Esophagus squamous epithelium (tissue), 5 donors: ENCODE measurements at regions not wholly inside any gene's neighbourhood (a gene's known extent, or its start where the extent isn't known, plus 50 kb on each side); places are given as distances from the start of the nearest gene placed in this dataset.

Source experiments
- DNase-seq: peaks from one replicate; lab custom pipeline; 2025; lab: John Stamatoyannopoulos, UW
- H3K27ac ChIP-seq, 4 donors: fragments of 200-600 bp; sonication (generic); one replicate each; pipeline ENCODE4 v1.5.1; 2016 to 2019; ENCODE audit warnings: mild to moderate bottlenecking in 1 of 4
- H3K27me3 ChIP-seq, 4 donors: fragments of 200-600 bp; sonication (generic); 1 replicate in 3 of 4; 2 replicates in 1 of 4; pipeline versions ENCODE4 v1.5.1 to v1.6.0; 2017 to 2021; ENCODE audit warnings: antibody characterized with exemption in 1 of 4
- H3K36me3 ChIP-seq, 3 donors: fragments of 200-600 bp; sonication (generic); one replicate each; pipeline ENCODE4 v1.5.1; 2016 to 2019
- H3K4me1 ChIP-seq, 3 donors: fragments of 200-600 bp; sonication (generic); one replicate each; pipeline ENCODE4 v1.5.1; 2017 to 2019
- H3K4me3 ChIP-seq, 4 donors: fragments of 200-600 bp; sonication (generic); 1 replicate in 3 of 4; 2 replicates in 1 of 4; pipeline ENCODE4 v1.5.1; 2016 to 2019; ENCODE audit warnings: mild to moderate bottlenecking in 2 of 4, moderate library complexity in 1 of 4
- H3K9me3 ChIP-seq, 3 donors: fragments of 200-600 bp; sonication (generic); one replicate each; pipeline ENCODE4 v1.5.1; 2016 to 2019
- POLR2A ChIP-seq, 4 donors: fragments of 450-650 bp; IDR thresholded peaks; one replicate each; pipeline ENCODE4 v1.6.1; 2017; ENCODE audit warnings: antibody characterized with exemption in 4 of 4, mild to moderate bottlenecking in 4 of 4, moderate library complexity in 3 of 4
- WGBS, 2 donors: methylation state at CpG; one replicate each; pipeline ENCODE4 v1.1.5; 2018; 5-methylcytosine and 5-hydroxymethylcytosine counted together
- intact Hi-C: fragments of 100-400 bp; cut with DNase I; formaldehyde crosslinking; loops from one replicate; pipeline ENCODE4 v1.15.0; 2022
- TF ChIP-seq, protein P1 (sequence below), 6 experiments: fragments of 450-650 bp in 4 of 6; fragments of 200-600 bp in 2 of 6; sonication (generic) in 2 of 6; IDR thresholded peaks; one replicate each; pipeline ENCODE4 v1.5.1; 2016 to 2019; ENCODE audit warnings: antibody characterized with exemption in 6 of 6, mild to moderate bottlenecking in 4 of 6, moderate library complexity in 4 of 6
- donor health status: DM: yes; HTN: yes; CAD: no.

DNA sequence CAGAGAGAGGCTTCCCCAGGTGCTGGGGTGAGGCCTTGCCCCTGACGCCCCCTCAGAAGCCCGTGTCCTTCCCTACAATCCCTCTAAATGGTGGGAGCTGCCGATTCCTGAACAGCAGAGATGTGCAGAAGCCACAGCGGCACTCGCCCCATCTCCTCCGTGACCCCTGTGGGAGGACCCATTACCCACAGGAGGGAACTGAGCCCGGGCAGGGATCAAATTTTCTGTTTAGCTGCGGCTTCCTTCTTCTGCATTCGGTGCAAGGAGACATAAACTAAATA is 181.2 kb upstream of the RAB6C start:
- Histone ChIP-seq H3K36me3 (no peaks in the 10 kb centered on the region), H3K27me3 (no peaks in the 10 kb centered on the region), H3K4me3 (no peak overlapping the region), H3K4me1 (no peaks in the 10 kb centered on the region), H3K27ac (no peak overlapping the region), H3K9me3 (no peaks in the 10 kb centered on the region)
- intact Hi-C loops = no loop called here
- no peak for DNase-seq
- WGBS, 2 donors = 81 to 92% methylated on average over 5 to 8 of the region's 9 CpGs
- TF ChIP-seq, protein P1, sequence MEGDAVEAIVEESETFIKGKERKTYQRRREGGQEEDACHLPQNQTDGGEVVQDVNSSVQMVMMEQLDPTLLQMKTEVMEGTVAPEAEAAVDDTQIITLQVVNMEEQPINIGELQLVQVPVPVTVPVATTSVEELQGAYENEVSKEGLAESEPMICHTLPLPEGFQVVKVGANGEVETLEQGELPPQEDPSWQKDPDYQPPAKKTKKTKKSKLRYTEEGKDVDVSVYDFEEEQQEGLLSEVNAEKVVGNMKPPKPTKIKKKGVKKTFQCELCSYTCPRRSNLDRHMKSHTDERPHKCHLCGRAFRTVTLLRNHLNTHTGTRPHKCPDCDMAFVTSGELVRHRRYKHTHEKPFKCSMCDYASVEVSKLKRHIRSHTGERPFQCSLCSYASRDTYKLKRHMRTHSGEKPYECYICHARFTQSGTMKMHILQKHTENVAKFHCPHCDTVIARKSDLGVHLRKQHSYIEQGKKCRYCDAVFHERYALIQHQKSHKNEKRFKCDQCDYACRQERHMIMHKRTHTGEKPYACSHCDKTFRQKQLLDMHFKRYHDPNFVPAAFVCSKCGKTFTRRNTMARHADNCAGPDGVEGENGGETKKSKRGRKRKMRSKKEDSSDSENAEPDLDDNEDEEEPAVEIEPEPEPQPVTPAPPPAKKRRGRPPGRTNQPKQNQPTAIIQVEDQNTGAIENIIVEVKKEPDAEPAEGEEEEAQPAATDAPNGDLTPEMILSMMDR (IDR thresholded peaks at IDR 0.05) = no peak
- TF ChIP-seq POLR2A (IDR thresholded peaks at IDR 0.05) = no peak

DNA sequence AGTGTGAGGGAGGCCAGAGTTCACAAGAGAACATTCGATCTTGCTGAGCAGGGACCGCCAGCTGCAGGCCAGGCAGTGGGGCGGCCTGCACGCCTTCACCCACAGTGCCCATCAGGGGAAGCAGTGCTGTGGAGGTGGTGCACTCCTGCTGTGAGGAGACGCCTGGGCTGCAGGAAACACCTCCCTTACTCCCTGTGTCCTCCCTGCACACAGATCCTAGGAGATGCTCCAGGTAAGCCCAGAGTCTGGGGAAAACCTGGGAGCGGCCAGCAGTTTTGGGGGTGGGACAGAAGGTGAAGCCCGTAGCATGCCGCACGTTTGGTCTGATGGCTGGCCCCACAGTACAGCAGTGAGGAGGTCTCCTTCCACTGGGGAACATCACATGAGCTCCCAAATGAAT is 180.8 kb upstream of the RAB6C start:
- no peak for TF ChIP-seq POLR2A (IDR thresholded peaks at IDR 0.05)
- TF ChIP-seq, protein P1 (IDR thresholded peaks at IDR 0.05) = no peak
- Histone ChIP-seq H3K27ac (no peak overlapping the region), H3K4me1 (no peaks in the 10 kb centered on the region), H3K9me3 (no peaks in the 10 kb centered on the region), H3K4me3 (no peak overlapping the region), H3K36me3 (no peaks in the 10 kb centered on the region), H3K27me3 (no peaks in the 10 kb centered on the region)
- DNase-seq = no peak
- WGBS, 2 donors = 86 to 94% methylated on average over 6 to 7 of the region's 9 CpGs
- intact Hi-C loops = no loop called here

DNA sequence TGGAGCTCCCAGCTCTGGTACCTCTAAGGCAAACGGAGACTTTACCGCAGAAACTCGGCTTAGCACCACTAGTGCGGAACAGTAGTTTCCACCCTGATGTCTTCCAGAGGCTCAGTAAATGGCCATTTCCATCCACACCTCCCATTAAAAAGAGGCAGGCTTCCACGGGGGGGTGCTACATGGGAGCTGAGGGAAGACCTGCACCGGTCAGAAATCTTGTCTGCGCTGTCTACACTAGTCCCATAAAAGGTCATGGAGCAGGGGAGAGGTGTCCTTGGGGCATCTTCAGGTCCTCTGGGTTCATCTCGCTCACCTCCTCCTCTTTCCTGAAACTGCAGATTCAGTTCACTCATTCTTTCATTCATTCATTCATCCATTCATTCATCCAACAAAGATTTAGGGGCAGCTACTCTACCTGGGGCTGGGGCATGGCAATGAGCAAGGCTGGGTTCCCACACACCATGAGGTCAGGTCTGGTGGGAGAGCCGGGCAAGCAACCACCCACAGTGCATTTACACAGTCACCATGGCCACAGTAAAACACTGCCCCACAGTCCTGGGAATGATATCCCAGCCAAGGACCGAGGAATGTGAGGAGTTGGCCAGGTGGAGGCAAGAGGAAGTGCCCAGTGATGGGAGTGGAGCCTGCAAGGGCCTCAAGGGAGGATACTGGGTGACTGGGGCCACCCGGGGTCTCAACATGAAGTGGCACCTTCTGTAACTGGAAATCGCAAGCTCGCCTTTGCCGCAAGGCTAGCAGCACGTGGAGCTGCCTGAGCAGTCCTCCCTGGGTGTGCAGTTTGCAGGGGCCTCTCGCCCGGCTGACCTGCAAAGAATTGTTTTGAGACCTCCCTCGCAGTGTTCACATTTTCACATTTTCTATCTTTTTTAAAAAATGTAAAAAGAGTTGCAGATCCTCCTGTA is 180.2 kb upstream of the RAB6C start:
- no peak for DNase-seq

DNA sequence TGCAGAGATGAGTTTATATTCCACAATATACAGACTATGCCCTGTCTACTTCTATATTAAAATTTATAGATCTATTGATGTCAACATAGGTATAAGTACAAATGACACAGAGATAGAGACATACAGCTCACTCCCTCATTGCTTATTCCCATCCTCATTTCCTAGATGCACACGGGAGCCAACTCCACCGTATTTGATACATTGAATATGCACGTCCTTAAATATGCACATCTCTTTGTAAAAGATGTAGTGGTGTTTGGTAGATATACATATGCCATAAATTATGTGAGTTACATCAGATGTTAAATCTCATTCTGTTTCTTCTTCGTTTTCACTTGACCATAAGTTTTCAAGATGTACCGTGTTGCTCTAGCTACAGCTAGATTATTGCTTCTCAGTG is 179.2 kb upstream of the RAB6C start:
- intact Hi-C loops = no loop called here
- no peaks in the 10 kb centered on the region for H3K9me3 ChIP-seq
- no peak for DNase-seq
- no peak overlapping the region for H3K4me3 ChIP-seq
- no peak overlapping the region for H3K27ac ChIP-seq
- no peaks in the 10 kb centered on the region for H3K4me1 ChIP-seq
- WGBS, 2 donors = 80 to 88% methylated on average over 5 of the region's 5 CpGs
- peaks cover 0 to 7% (median 0%) of the 10 kb centered on the region in 4 donors for H3K27me3 ChIP-seq
- no peak for TF ChIP-seq POLR2A (IDR thresholded peaks at IDR 0.05)
- TF ChIP-seq, protein P1 (IDR thresholded peaks at IDR 0.05) = no peak
- H3K36me3 ChIP-seq = no peaks in the 10 kb centered on the region

More for the DNA sequence above, 180.2 kb upstream of the RAB6C start:
- WGBS, 2 donors = 91 to 92% methylated on average over 9 to 15 of the region's 18 CpGs
- TF ChIP-seq POLR2A (IDR thresholded peaks at IDR 0.05) = no peak
- TF ChIP-seq, protein P1 (IDR thresholded peaks at IDR 0.05) = no peak
- intact Hi-C loops = no loop called here
- H3K9me3 ChIP-seq = no peaks in the 10 kb centered on the region
- H3K27me3 ChIP-seq = no peaks in the 10 kb centered on the region
- no peak overlapping the region for H3K27ac ChIP-seq
- H3K4me1 ChIP-seq = no peaks in the 10 kb centered on the region
- H3K36me3 ChIP-seq = no peaks in the 10 kb centered on the region
- H3K4me3 ChIP-seq = no peak overlapping the region

DNA sequence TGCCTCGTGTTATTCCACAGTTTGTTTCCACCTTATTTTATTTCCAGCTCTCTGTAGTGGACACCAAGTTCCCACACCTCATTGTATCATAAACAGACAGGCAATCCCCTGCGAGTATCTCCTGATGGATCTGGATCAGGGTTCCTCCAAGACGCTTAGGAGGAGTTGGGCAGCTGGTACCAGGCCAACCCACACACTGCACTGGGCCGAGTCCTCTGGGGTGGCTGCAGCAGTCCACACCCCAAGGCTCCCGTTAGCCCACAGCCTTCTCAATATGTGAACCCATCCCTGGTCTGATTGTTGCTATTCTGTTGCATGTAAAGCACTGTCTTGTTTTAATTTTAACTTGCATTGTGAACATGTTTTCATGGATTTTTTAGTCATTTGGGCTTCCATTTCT is 178.8 kb upstream of the RAB6C start:
- Histone ChIP-seq H3K9me3 (no peaks in the 10 kb centered on the region), H3K27ac (no peak overlapping the region), H3K27me3 (peaks cover 0 to 9% (median 0%) of the 10 kb centered on the region in 4 donors), H3K4me1 (no peaks in the 10 kb centered on the region), H3K36me3 (no peaks in the 10 kb centered on the region), H3K4me3 (no peak overlapping the region)
- WGBS, 2 donors = 70 to 71% methylated on average over 5 of the region's 5 CpGs
- no peak for DNase-seq
- intact Hi-C loops = no loop called here
- TF ChIP-seq, protein P1 (IDR thresholded peaks at IDR 0.05) = no peak
- no peak for TF ChIP-seq POLR2A (IDR thresholded peaks at IDR 0.05)
